A549 (cell line): ENCODE measurements at regions not wholly inside any gene's neighbourhood (a gene's known extent, or its start where the extent isn't known, plus 50 kb on each side); places are given as distances from the start of the nearest gene placed in this dataset.
A peak's percentile ranks its signal among the peaks of the same experiment; 100 is the strongest.

ENCODE experiments used
- ATAC-seq, 2 experiments: fragments of 200-7000 bp in 1 of 2; fragments of >200 bp in 1 of 2; cut with Nextera tagmentation in 1 of 2; cut with Tn5 transposase in 1 of 2; 3 replicates each; pipeline versions ENCODE4 v1.8.0 to v1.9.1; 2018 to 2020; ENCODE audit warnings: mild to moderate bottlenecking in 1 of 2, moderate library complexity in 1 of 2
- CTCF ChIA-PET: fragments of 300-600 bp; sonication (Branson Sonifier 250); formaldehyde crosslinking; extraction: SDS; loops from one replicate; lab custom pipeline; 2021; ENCODE audit warnings: antibody characterized with exemption, inconsistent platforms; lab: Yijun Ruan, JAX
- POLR2A ChIA-PET: fragments of 350-600 bp; formaldehyde crosslinking; extraction: SDS; loops from one replicate; lab custom pipeline; 2021; ENCODE audit warnings: antibody characterized with exemption, inconsistent platforms; lab: Yijun Ruan, JAX
- DNase-seq, 2 experiments: peaks; one replicate each; pipeline versions ENCODE4 v3.0.0 to v3.0.0-alpha.2; 2011 to 2016; ENCODE audit warnings: low read depth in 1 of 2, low spot score in 1 of 2
- FAIRE-seq: peaks from 2 replicates; lab custom pipeline; 2011; peaks lifted over from hg19 to GRCh38; lab: Jason Lieb, UNC
- H3K27ac ChIP-seq, 2 experiments: fragments of >200 bp; sonication (Bioruptor Twin); formaldehyde crosslinking; 3 replicates each; pipeline ENCODE4 v1.5.1; 2016 to 2017
- H3K4me1 ChIP-seq: fragments of >200 bp; sonication (Bioruptor Twin); formaldehyde crosslinking; 3 replicates; pipeline ENCODE4 v1.6.1; 2016
- H3K4me2 ChIP-seq: fragments of >200 bp; sonication (Bioruptor Twin); formaldehyde crosslinking; 3 replicates; pipeline ENCODE4 v1.6.1; 2016
- H3K4me3 ChIP-seq: fragments of >200 bp; sonication (Bioruptor Twin); formaldehyde crosslinking; 3 replicates; pipeline ENCODE4 v1.5.1; 2016
- H3K9me3 ChIP-seq: fragments of >200 bp; sonication (Bioruptor Twin); formaldehyde crosslinking; 3 replicates; pipeline ENCODE4 v1.6.1; 2016
- CBX8 ChIP-seq: fragments of 200-600 bp; sonication (generic); IDR thresholded peaks from 2 replicates; pipeline ENCODE4 v1.6.1; 2016
- CHD2 ChIP-seq: fragments of 150-350 bp; IDR thresholded peaks from 2 replicates; pipeline ENCODE4 v1.6.1; 2014; ENCODE audit warnings: low read length; ENCODE audit not compliant: partially characterized antibody
- ESRRA ChIP-seq: fragments of 150-350 bp; IDR thresholded peaks from 2 replicates; pipeline ENCODE4 v1.6.1; 2014; ENCODE audit warnings: mild to moderate bottlenecking, low read length, borderline replicate concordance
- FOSL2 ChIP-seq, 2 experiments: fragments of 450-650 bp in 1 of 2; fragments of >200 bp in 1 of 2; sonication (Bioruptor Twin) in 1 of 2; formaldehyde crosslinking; IDR thresholded peaks; 2 replicates each; pipeline versions ENCODE4 v1.5.0 to v1.6.1; 2016 to 2020; ENCODE audit warnings: mild to moderate bottlenecking in 1 of 2, moderate library complexity in 1 of 2
- GATA3 ChIP-seq: IDR thresholded peaks from 2 replicates; pipeline ENCODE4 v1.6.1; 2012; ENCODE audit warnings: borderline replicate concordance
- HDAC2 ChIP-seq: fragments of 200-600 bp; sonication (generic); IDR thresholded peaks from 2 replicates; pipeline ENCODE4 v1.6.1; 2016
- HEYL ChIP-seq: fragments of 250-450 bp; sonication (Bioruptor Pico); IDR thresholded peaks from 2 replicates; pipeline ENCODE4 v1.8.0; 2021; ENCODE audit warnings: mild to moderate bottlenecking, moderate library complexity
- HOXB5 ChIP-seq: fragments of 250-450 bp; sonication (Bioruptor Pico); IDR thresholded peaks from 2 replicates; pipeline ENCODE4 v1.5.0; 2020; ENCODE audit warnings: mild to moderate bottlenecking, moderate library complexity
- JUN ChIP-seq, 2 experiments: fragments of >200 bp; sonication (Bioruptor Twin); formaldehyde crosslinking; IDR thresholded peaks; 2 replicates in 1 of 2; 3 replicates in 1 of 2; pipeline ENCODE4 v1.6.1; 2016 to 2017
- KDM5A ChIP-seq: fragments of 200-600 bp; sonication (generic); IDR thresholded peaks from 2 replicates; pipeline ENCODE4 v1.6.1; 2016; ENCODE audit warnings: antibody characterized with exemption, mild to moderate bottlenecking
- MAFK ChIP-seq: fragments of 450-650 bp; IDR thresholded peaks from 2 replicates; pipeline ENCODE4 v1.6.1; 2014; ENCODE audit not compliant: partially characterized antibody
- MYC ChIP-seq: IDR thresholded peaks from 2 replicates; pipeline ENCODE4 v1.6.1; 2012; ENCODE audit warnings: mild to moderate bottlenecking, inconsistent platforms, low read length, improper control_type of control experiment, borderline replicate concordance
- POLR2AphosphoS2 ChIP-seq: conservative IDR thresholded peaks from 2 replicates; pipeline ENCODE4 v1.6.1; 2012; ENCODE audit warnings: low read length, improper control_type of control experiment, inconsistent platforms
- RARB ChIP-seq: fragments of 250-450 bp; sonication (Bioruptor Pico); IDR thresholded peaks from 2 replicates; pipeline ENCODE4 v1.8.0; 2021; ENCODE audit warnings: mild to moderate bottlenecking, moderate library complexity
- RFX5 ChIP-seq: fragments of 450-650 bp; IDR thresholded peaks from 2 replicates; pipeline ENCODE4 v1.7.1; 2014; ENCODE audit warnings: antibody characterized with exemption, mild to moderate bottlenecking, moderate library complexity
- SREBF2 ChIP-seq: fragments of 450-650 bp; IDR thresholded peaks from 2 replicates; pipeline ENCODE4 v1.6.1; 2014; ENCODE audit warnings: mild to moderate bottlenecking, moderate library complexity
- ZC3H11A ChIP-seq: fragments of 450-650 bp; IDR thresholded peaks from 2 replicates; pipeline ENCODE4 v1.6.1; 2014; ENCODE audit warnings: antibody characterized with exemption, mild to moderate bottlenecking
- ZNF302 ChIP-seq: fragments of 250-450 bp; sonication (Bioruptor Pico); IDR thresholded peaks from 2 replicates; pipeline ENCODE4 v1.9.0; 2021; ENCODE audit warnings: inconsistent platforms, mild to moderate bottlenecking, moderate library complexity
- WGBS: methylation state at CpG from one replicate; pipeline ENCODE4 v1.1.6; 2017; ENCODE audit errors: missing lambda C conversion rate; 5-methylcytosine and 5-hydroxymethylcytosine counted together
- TF ChIP-seq, protein P1 (sequence below): fragments of 250-450 bp; sonication (Bioruptor Pico); IDR thresholded peaks from 2 replicates; pipeline ENCODE4 v1.5.0; 2021; ENCODE audit warnings: mild to moderate bottlenecking, moderate library complexity, borderline replicate concordance
- TF ChIP-seq, protein P2 (sequence below): fragments of >200 bp; sonication (Bioruptor Twin); formaldehyde crosslinking; IDR thresholded peaks from 3 replicates; pipeline ENCODE4 v1.5.1; 2016
- TF ChIP-seq, protein P3 (sequence below): fragments of 200-600 bp; sonication (generic); IDR thresholded peaks from 2 replicates; pipeline ENCODE4 v1.6.1; 2016; ENCODE audit warnings: antibody characterized with exemption, mild to moderate bottlenecking, moderate library complexity

DNA sequence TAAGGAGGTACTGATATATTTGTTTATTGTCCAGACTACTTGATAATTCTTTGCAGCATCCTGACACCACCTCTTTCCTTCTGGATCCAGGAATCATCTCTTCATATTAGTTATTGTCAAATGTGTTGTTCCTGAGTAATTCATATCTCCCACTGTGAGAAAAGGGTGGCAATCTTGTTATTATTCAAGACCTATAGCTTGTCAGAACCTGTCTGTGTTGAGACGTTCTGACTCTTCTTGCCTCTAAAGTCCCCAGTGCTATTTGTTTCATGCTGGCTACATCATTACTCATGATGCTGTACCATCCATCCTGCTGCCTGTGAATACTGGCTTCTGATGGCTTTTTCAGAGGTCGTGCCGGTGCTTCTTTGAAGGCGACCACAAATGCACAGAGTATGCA lies 68.7 kb upstream of the TAF11L2 start:
- ATAC-seq, result no peak
- H3K4me2 ChIP-seq, result no peak overlapping the region
- H3K4me1 ChIP-seq, result no peaks in the 10 kb centered on the region
- POLR2A ChIA-PET, result no interaction called here
- FAIRE-seq, result no peak
- no peaks in the 10 kb centered on the region for H3K9me3 ChIP-seq
- H3K4me3 ChIP-seq, result no peak overlapping the region
- no peak for DNase-seq
- WGBS, result 93% methylated on average over 4 of the region's 4 CpGs
- TF ChIP-seq ZC3H11A (no peak), ESRRA (no peak), JUN (IDR thresholded peaks at IDR 0.05) (no peak), CHD2 (no peak), GATA3 (no peak), RARB (CRISPR knock-in tag) (no peak), CBX8 (no peak), POLR2AphosphoS2 (no peak), MYC (no peak), FOSL2 (IDR thresholded peaks at IDR 0.05) (no peak), FOSL2 (CRISPR knock-in tag; IDR thresholded peaks at IDR 0.05) (no peak), KDM5A (no peak), ZNF302 (CRISPR knock-in tag) (no peak), HOXB5 (CRISPR knock-in tag) (no peak)
- TF ChIP-seq, protein P1, sequence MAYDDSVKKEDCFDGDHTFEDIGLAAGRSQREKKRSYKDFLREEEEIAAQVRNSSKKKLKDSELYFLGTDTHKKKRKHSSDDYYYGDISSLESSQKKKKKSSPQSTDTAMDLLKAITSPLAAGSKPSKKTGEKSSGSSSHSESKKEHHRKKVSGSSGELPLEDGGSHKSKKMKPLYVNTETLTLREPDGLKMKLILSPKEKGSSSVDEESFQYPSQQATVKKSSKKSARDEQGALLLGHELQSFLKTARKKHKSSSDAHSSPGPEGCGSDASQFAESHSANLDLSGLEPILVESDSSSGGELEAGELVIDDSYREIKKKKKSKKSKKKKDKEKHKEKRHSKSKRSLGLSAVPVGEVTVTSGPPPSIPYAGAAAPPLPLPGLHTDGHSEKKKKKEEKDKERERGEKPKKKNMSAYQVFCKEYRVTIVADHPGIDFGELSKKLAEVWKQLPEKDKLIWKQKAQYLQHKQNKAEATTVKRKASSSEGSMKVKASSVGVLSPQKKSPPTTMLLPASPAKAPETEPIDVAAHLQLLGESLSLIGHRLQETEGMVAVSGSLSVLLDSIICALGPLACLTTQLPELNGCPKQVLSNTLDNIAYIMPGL (CRISPR knock-in tag), result no peak
- TF ChIP-seq, protein P2, sequence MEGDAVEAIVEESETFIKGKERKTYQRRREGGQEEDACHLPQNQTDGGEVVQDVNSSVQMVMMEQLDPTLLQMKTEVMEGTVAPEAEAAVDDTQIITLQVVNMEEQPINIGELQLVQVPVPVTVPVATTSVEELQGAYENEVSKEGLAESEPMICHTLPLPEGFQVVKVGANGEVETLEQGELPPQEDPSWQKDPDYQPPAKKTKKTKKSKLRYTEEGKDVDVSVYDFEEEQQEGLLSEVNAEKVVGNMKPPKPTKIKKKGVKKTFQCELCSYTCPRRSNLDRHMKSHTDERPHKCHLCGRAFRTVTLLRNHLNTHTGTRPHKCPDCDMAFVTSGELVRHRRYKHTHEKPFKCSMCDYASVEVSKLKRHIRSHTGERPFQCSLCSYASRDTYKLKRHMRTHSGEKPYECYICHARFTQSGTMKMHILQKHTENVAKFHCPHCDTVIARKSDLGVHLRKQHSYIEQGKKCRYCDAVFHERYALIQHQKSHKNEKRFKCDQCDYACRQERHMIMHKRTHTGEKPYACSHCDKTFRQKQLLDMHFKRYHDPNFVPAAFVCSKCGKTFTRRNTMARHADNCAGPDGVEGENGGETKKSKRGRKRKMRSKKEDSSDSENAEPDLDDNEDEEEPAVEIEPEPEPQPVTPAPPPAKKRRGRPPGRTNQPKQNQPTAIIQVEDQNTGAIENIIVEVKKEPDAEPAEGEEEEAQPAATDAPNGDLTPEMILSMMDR, result no peak
- TF ChIP-seq, protein P3, sequence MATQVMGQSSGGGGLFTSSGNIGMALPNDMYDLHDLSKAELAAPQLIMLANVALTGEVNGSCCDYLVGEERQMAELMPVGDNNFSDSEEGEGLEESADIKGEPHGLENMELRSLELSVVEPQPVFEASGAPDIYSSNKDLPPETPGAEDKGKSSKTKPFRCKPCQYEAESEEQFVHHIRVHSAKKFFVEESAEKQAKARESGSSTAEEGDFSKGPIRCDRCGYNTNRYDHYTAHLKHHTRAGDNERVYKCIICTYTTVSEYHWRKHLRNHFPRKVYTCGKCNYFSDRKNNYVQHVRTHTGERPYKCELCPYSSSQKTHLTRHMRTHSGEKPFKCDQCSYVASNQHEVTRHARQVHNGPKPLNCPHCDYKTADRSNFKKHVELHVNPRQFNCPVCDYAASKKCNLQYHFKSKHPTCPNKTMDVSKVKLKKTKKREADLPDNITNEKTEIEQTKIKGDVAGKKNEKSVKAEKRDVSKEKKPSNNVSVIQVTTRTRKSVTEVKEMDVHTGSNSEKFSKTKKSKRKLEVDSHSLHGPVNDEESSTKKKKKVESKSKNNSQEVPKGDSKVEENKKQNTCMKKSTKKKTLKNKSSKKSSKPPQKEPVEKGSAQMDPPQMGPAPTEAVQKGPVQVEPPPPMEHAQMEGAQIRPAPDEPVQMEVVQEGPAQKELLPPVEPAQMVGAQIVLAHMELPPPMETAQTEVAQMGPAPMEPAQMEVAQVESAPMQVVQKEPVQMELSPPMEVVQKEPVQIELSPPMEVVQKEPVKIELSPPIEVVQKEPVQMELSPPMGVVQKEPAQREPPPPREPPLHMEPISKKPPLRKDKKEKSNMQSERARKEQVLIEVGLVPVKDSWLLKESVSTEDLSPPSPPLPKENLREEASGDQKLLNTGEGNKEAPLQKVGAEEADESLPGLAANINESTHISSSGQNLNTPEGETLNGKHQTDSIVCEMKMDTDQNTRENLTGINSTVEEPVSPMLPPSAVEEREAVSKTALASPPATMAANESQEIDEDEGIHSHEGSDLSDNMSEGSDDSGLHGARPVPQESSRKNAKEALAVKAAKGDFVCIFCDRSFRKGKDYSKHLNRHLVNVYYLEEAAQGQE, result no peak
- TF ChIP-seq, all 56 proteins: peak for 0
- CTCF ChIA-PET, result interaction anchor here (1.0 to 1.2 kb wide), 2 partner anchors 9 to 15 kb away, joined by 3 to 4 read pairs; no protein-coding TSS in a partner anchor
- H3K27ac ChIP-seq, result no peak overlapping the region

DNA sequence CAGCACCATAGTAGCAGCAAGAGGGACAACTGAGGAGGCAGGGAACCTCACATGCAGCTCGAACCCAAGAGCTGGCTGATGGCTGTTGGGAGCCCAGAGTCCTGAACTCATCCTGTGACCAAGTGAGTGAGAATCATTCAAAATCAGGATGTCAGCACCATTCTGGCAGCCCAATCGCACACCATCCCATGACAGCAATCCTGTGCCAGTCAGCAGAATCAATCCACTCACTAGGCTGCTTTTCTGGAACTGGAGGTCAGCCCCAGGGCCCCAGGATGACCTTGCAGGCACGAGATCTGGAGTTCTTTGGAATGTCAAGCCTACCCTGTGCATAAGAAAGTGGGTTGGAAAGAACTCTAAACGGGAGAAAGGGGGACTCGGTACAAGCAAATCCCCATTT lies 67.8 kb upstream of the TAF11L2 start:
- no peak overlapping the region; a peak in 1 of 6 replicates for H3K27ac ChIP-seq
- H3K4me2 ChIP-seq, result no peak overlapping the region
- FAIRE-seq (no peak), DNase-seq (no peak), ATAC-seq (no peak)
- ChIA-PET CTCF (no interaction called here), POLR2A (no interaction called here)
- TF ChIP-seq RFX5, result no peak
- no peak for TF ChIP-seq SREBF2
- peak; percentile 27 for TF ChIP-seq MAFK
- TF ChIP-seq HEYL (CRISPR knock-in tag), result no peak
- no peak for TF ChIP-seq HDAC2
- H3K4me1 ChIP-seq, result no peaks in the 10 kb centered on the region
- H3K4me3 ChIP-seq, result no peak overlapping the region
- no peaks in the 10 kb centered on the region for H3K9me3 ChIP-seq
- 69% methylated on average over 5 of the region's 5 CpGs for WGBS
